ENCODE measurements at regions not wholly inside any gene's neighbourhood (a gene's known extent, or its start where the extent isn't known, plus 50 kb on each side); places are given as distances from the start of the nearest gene placed in this dataset.

- no peaks in the 10 kb centered on the region for H3K27me3 ChIP-seq
- H3K36me3 ChIP-seq, result no peaks in the 10 kb centered on the region
- TF ChIP-seq CTCF (IDR thresholded peaks at IDR 0.05), result no peak
- no peaks in the 10 kb centered on the region for H3K9me3 ChIP-seq
- H3K4me1 ChIP-seq, result no peaks in the 10 kb centered on the region
- intact Hi-C loops (cut with DNase I), result no loop called here
- no peak overlapping the region for H3K27ac ChIP-seq
- peak; percentile 7 for DNase-seq
- no peak overlapping the region for H3K4me3 ChIP-seq
- H3K9ac ChIP-seq (ENCODE audit: low read depth in 2 of 2, low read length in 2 of 2), result no peak overlapping the region
These were observed 68.0 kb upstream of the HELT start for GRCh38 chr4:184950117-184950830.

DNA sequence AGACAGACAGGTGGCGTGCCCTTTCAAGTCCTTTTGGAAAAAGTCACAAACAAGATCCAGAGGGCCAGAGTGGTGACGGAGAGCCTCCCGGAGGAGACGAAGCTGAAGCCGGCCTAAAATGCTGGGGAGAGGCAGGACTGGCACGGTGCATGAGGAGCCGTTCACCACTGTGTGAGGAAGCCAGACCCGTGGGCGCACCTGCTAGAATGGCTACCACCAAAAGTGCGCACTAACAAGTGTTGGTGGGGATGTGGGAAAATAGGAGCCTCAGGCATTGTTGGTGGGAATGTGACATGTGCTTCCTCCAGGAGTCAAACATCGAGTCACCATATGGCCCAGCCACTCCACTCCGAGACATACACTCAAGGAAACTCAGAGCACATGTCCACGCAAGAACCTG, 67.4 kb upstream of the HELT start:
- intact Hi-C loops (cut with DNase I), result no loop called here
- no peak for TF ChIP-seq CTCF (IDR thresholded peaks at IDR 0.05)
- no peaks in the 10 kb centered on the region for H3K27me3 ChIP-seq
- no peak overlapping the region for H3K27ac ChIP-seq
- H3K9me3 ChIP-seq, result no peaks in the 10 kb centered on the region
- H3K36me3 ChIP-seq, result no peaks in the 10 kb centered on the region
- no peak overlapping the region for H3K4me3 ChIP-seq
- DNase-seq, result peak; percentile 14
- H3K9ac ChIP-seq (ENCODE audit: low read depth in 2 of 2, low read length in 2 of 2), result no peak overlapping the region
- H3K4me1 ChIP-seq, result no peaks in the 10 kb centered on the region

DNA sequence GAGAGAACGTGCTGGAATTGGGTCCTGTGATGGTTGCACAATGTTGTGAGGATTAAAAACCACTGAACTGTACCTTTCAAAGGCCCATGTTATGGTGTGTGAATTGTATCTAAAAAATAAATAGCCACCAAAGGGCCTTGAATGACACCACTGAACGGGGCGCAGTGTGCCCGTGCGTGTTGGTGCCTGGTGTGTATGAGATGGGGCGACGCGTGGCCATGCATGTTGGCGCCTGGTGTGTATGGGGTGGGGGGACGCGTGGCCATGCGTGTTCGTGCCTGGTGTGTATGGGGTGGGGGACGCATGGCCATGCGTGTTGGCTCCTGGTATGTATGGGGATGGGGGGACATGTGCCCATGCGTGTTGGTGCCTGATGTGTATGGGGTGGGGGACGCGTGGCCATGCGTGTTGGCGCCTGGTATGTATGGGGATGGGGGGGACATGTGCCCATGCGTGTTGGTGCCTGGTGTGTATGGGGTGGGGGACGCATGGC, 66.6 kb upstream of the HELT start:
- no peak for DNase-seq
- Histone ChIP-seq H3K27ac (no peak overlapping the region), H3K27me3 (no peaks in the 10 kb centered on the region), H3K9ac (ENCODE audit: low read depth in 2 of 2, low read length in 2 of 2) (no peak overlapping the region), H3K4me3 (no peak overlapping the region), H3K4me1 (no peaks in the 10 kb centered on the region), H3K36me3 (no peaks in the 10 kb centered on the region), H3K9me3 (no peaks in the 10 kb centered on the region)
- TF ChIP-seq CTCF (IDR thresholded peaks at IDR 0.05), result no peak
- intact Hi-C loops (cut with DNase I), result no loop called here

GRCh38 chr4:184952522-184952921, 65.8 kb upstream of the HELT start:
- no peaks in the 10 kb centered on the region for H3K27me3 ChIP-seq
- no peak for TF ChIP-seq CTCF (IDR thresholded peaks at IDR 0.05)
- H3K9ac ChIP-seq (ENCODE audit: low read depth in 2 of 2, low read length in 2 of 2), result no peak overlapping the region
- H3K4me1 ChIP-seq, result no peaks in the 10 kb centered on the region
- no peaks in the 10 kb centered on the region for H3K36me3 ChIP-seq
- no peak overlapping the region for H3K27ac ChIP-seq
- no peaks in the 10 kb centered on the region for H3K9me3 ChIP-seq
- H3K4me3 ChIP-seq, result no peak overlapping the region
- intact Hi-C loops (cut with DNase I), result no loop called here
- no peak for DNase-seq

- H3K4me3 ChIP-seq, result no peak overlapping the region
- intact Hi-C loops (cut with DNase I), result no loop called here
- H3K4me1 ChIP-seq, result no peaks in the 10 kb centered on the region
These were observed 64.8 kb upstream of the HELT start for GRCh38 chr4:184953421-184953945.

More at GRCh38 chr4:184953421-184953945, 64.8 kb upstream of the HELT start:
- no peak overlapping the region for H3K9ac ChIP-seq (ENCODE audit: low read depth in 2 of 2, low read length in 2 of 2)
- no peak for DNase-seq
- H3K36me3 ChIP-seq, result no peaks in the 10 kb centered on the region
- no peaks in the 10 kb centered on the region for H3K9me3 ChIP-seq
- no peaks in the 10 kb centered on the region for H3K27me3 ChIP-seq
- TF ChIP-seq CTCF (IDR thresholded peaks at IDR 0.05), result no peak
- no peak overlapping the region for H3K27ac ChIP-seq
